Adipocyte (in vitro differentiated cells): ENCODE measurements at regions not wholly inside any gene's neighbourhood (a gene's known extent, or its start where the extent isn't known, plus 50 kb on each side); places are given as distances from the start of the nearest gene placed in this dataset.

Experiments used
- DNase-seq: peaks from one replicate; pipeline ENCODE4 v3.0.0-alpha.2; 2015; ENCODE audit warnings: low read depth
- H3K27me3 ChIP-seq: replicated peaks from 2 replicates; pipeline ENCODE4 v1.7.0; 2013; ENCODE audit warnings: mild to moderate bottlenecking, low read length, moderate library complexity; ENCODE audit not compliant: control insufficient read depth, insufficient read depth
- H3K36me3 ChIP-seq: 2 replicates; pipeline ENCODE4 v1.7.0; 2013; ENCODE audit warnings: low read length, mild to moderate bottlenecking, moderate library complexity; ENCODE audit not compliant: control insufficient read depth, insufficient read depth, severe bottlenecking
- H3K4me1 ChIP-seq: 2 replicates; pipeline ENCODE4 v1.7.0; 2013; ENCODE audit warnings: mild to moderate bottlenecking, low read length, moderate library complexity; ENCODE audit not compliant: control insufficient read depth, insufficient read depth
- H3K4me3 ChIP-seq: 2 replicates; pipeline ENCODE4 v1.7.0; 2013; ENCODE audit warnings: mild to moderate bottlenecking, low read length, moderate library complexity
- H3K9ac ChIP-seq: 2 replicates; pipeline ENCODE4 v1.7.0; 2013; ENCODE audit warnings: mild to moderate bottlenecking, low read length, moderate library complexity
- H3K9me3 ChIP-seq: 2 replicates; pipeline ENCODE4 v1.7.0; 2013; ENCODE audit warnings: mild to moderate bottlenecking, low read length, moderate library complexity; ENCODE audit not compliant: control insufficient read depth

- H3K9ac ChIP-seq = no peak overlapping the region
- peaks cover 6% of the 10 kb centered on the region for H3K9me3 ChIP-seq
- no peak overlapping the region for H3K4me3 ChIP-seq
- no peak for DNase-seq
- no peaks in the 10 kb centered on the region for H3K4me1 ChIP-seq
- no peaks in the 10 kb centered on the region for H3K36me3 ChIP-seq
- H3K27me3 ChIP-seq = no peaks in the 10 kb centered on the region
Measured at GRCh38 chr6:14305131-14305530, 187.6 kb downstream of the CD83 start.

GRCh38 chr6:14305624-14306023 lies 188.1 kb downstream of the CD83 start:
- Histone ChIP-seq H3K4me3 (no peak overlapping the region), H3K36me3 (no peaks in the 10 kb centered on the region), H3K4me1 (no peaks in the 10 kb centered on the region), H3K9me3 (peaks cover 6% of the 10 kb centered on the region), H3K27me3 (no peaks in the 10 kb centered on the region), H3K9ac (no peak overlapping the region)
- no peak for DNase-seq

- Histone ChIP-seq H3K9me3 (peaks cover 6% of the 10 kb centered on the region), H3K36me3 (no peaks in the 10 kb centered on the region), H3K4me3 (no peak overlapping the region), H3K27me3 (no peaks in the 10 kb centered on the region), H3K9ac (no peak overlapping the region), H3K4me1 (no peaks in the 10 kb centered on the region)
- DNase-seq = no peak
Measured at GRCh38 chr6:14306151-14306906, 188.8 kb downstream of the CD83 start.

- no peak overlapping the region for H3K4me3 ChIP-seq
- H3K36me3 ChIP-seq = no peaks in the 10 kb centered on the region
- H3K27me3 ChIP-seq = no peaks in the 10 kb centered on the region
- no peak for DNase-seq
- H3K9me3 ChIP-seq = no peaks in the 10 kb centered on the region
- H3K9ac ChIP-seq = no peak overlapping the region
- no peaks in the 10 kb centered on the region for H3K4me1 ChIP-seq
Measured at GRCh38 chr6:14309516-14309915, 191.9 kb downstream of the CD83 start.

- Histone ChIP-seq H3K4me3 (no peak overlapping the region), H3K36me3 (no peaks in the 10 kb centered on the region), H3K4me1 (no peaks in the 10 kb centered on the region), H3K9ac (no peak overlapping the region), H3K27me3 (no peaks in the 10 kb centered on the region), H3K9me3 (no peaks in the 10 kb centered on the region)
- no peak for DNase-seq
Measured at GRCh38 chr6:14309951-14310445, 192.4 kb downstream of the CD83 start.

- Histone ChIP-seq H3K4me3 (no peak overlapping the region), H3K27me3 (no peaks in the 10 kb centered on the region), H3K4me1 (no peaks in the 10 kb centered on the region), H3K9me3 (no peaks in the 10 kb centered on the region), H3K9ac (no peak overlapping the region), H3K36me3 (no peaks in the 10 kb centered on the region)
- DNase-seq = no peak
Measured at GRCh38 chr6:14310960-14311359, 193.4 kb downstream of the CD83 start.

- DNase-seq = no peak
- Histone ChIP-seq H3K9me3 (no peaks in the 10 kb centered on the region), H3K36me3 (no peaks in the 10 kb centered on the region), H3K4me3 (no peak overlapping the region), H3K27me3 (no peaks in the 10 kb centered on the region), H3K9ac (no peak overlapping the region), H3K4me1 (no peaks in the 10 kb centered on the region)
Measured at GRCh38 chr6:14312587-14312986, 195.0 kb downstream of the CD83 start.

- H3K36me3 ChIP-seq = no peaks in the 10 kb centered on the region
- no peak overlapping the region for H3K4me3 ChIP-seq
- no peaks in the 10 kb centered on the region for H3K27me3 ChIP-seq
- DNase-seq = no peak
- H3K4me1 ChIP-seq = no peaks in the 10 kb centered on the region
- H3K9ac ChIP-seq = no peak overlapping the region
- H3K9me3 ChIP-seq = no peaks in the 10 kb centered on the region
Measured at GRCh38 chr6:14313248-14313647, 195.7 kb downstream of the CD83 start.

- Histone ChIP-seq H3K27me3 (no peaks in the 10 kb centered on the region), H3K9ac (no peak overlapping the region), H3K36me3 (no peaks in the 10 kb centered on the region), H3K4me1 (no peaks in the 10 kb centered on the region), H3K4me3 (no peak overlapping the region), H3K9me3 (no peaks in the 10 kb centered on the region)
- DNase-seq = no peak
Measured at GRCh38 chr6:14315353-14315752, 197.8 kb downstream of the CD83 start.

- DNase-seq = peak; percentile 19
- Histone ChIP-seq H3K27me3 (no peaks in the 10 kb centered on the region), H3K9ac (no peak overlapping the region), H3K4me1 (no peaks in the 10 kb centered on the region), H3K9me3 (no peaks in the 10 kb centered on the region), H3K4me3 (no peak overlapping the region), H3K36me3 (no peaks in the 10 kb centered on the region)
Measured at GRCh38 chr6:14316651-14317386, 199.2 kb downstream of the CD83 start.

- Histone ChIP-seq H3K36me3 (no peaks in the 10 kb centered on the region), H3K9me3 (no peaks in the 10 kb centered on the region), H3K4me3 (no peak overlapping the region), H3K4me1 (no peaks in the 10 kb centered on the region), H3K27me3 (no peaks in the 10 kb centered on the region), H3K9ac (no peak overlapping the region)
- DNase-seq = no peak
Measured at GRCh38 chr6:14317387-14317970, 199.9 kb downstream of the CD83 start.
